GM12878 (cell line): ENCODE measurements at regions not wholly inside any gene's neighbourhood (a gene's known extent, or its start where the extent isn't known, plus 50 kb on each side); places are given as distances from the start of the nearest gene placed in this dataset.

Experiments used
- ATAC-seq: fragments of 200-7000 bp; cut with Tn5 transposase; 3 replicates; pipeline ENCODE4 v1.9.1; 2020; ENCODE audit warnings: mild to moderate bottlenecking, moderate library complexity
- BruUV-seq: library from RNA; stranded (reverse); fragments of 400-500 nt; replicated peaks from 2 replicates; lab custom pipeline; 2021; lab: Mats Ljungman, UMichigan
- CTCF ChIA-PET: fragments of 300-600 bp; sonication (Branson Sonifier 250); formaldehyde crosslinking; extraction: SDS; loops from one replicate; lab custom pipeline; 2021; ENCODE audit warnings: inconsistent platforms; lab: Yijun Ruan, JAX
- POLR2A ChIA-PET: fragments of 350-600 bp; formaldehyde crosslinking; extraction: SDS; loops from one replicate; lab custom pipeline; 2021; ENCODE audit warnings: inconsistent platforms; lab: Charles Lee
- RAD21 ChIA-PET: fragments of 300-600 bp; sonication (Branson Sonifier 250); formaldehyde crosslinking; loops from one replicate; lab custom pipeline; 2023; ENCODE audit warnings: antibody characterized with exemption; ENCODE audit not compliant: unreplicated experiment; lab: Charles Lee
- SMC1A ChIA-PET: fragments of 300-600 bp; sonication (Branson Sonifier 250); formaldehyde crosslinking; loops from one replicate; lab custom pipeline; 2023; ENCODE audit not compliant: unreplicated experiment, uncharacterized antibody; lab: Charles Lee
- DNase-seq: peaks from one replicate; pipeline ENCODE4 v3.0.0-alpha.2; 2011; ENCODE audit warnings: low read depth, low spot score
- FAIRE-seq: peaks from 3 replicates; lab custom pipeline; 2011; peaks lifted over from hg19 to GRCh38; lab: Jason Lieb, UNC
- H2AFZ ChIP-seq: 2 replicates; pipeline ENCODE4 v1.6.0; 2011; ENCODE audit warnings: low read depth, low read length, control low read depth; ENCODE audit not compliant: control insufficient read depth
- H3K27ac ChIP-seq: 2 replicates; pipeline ENCODE4 v1.5.1; 2011; ENCODE audit warnings: control low read depth; ENCODE audit not compliant: control insufficient read depth, insufficient read depth
- H3K27me3 ChIP-seq, 2 experiments: replicated peaks in 1 of 2; 2 replicates each; pipeline versions ENCODE4 v1.6.0 to v1.6.1; 2011; ENCODE audit warnings: low read length in 1 of 2; ENCODE audit not compliant: control insufficient read depth in 2 of 2, insufficient read depth in 2 of 2
- H3K36me3 ChIP-seq, 2 experiments: 2 replicates each; pipeline ENCODE4 v1.5.1; 2011; ENCODE audit warnings: low read length in 1 of 2; ENCODE audit not compliant: control insufficient read depth in 2 of 2, insufficient read depth in 2 of 2
- H3K4me1 ChIP-seq: 2 replicates; pipeline ENCODE4 v1.6.1; 2011; ENCODE audit warnings: mild to moderate bottlenecking, low read length, moderate library complexity, mixed read lengths; ENCODE audit not compliant: control insufficient read depth, insufficient read depth
- H3K4me2 ChIP-seq: 2 replicates; pipeline ENCODE4 v1.6.0; 2011; ENCODE audit warnings: control low read depth; ENCODE audit not compliant: control insufficient read depth, insufficient read depth
- H3K4me3 ChIP-seq: fragments of 200-600 bp; sonication (generic); 2 replicates; pipeline ENCODE4 v1.5.1; 2016
- H3K79me2 ChIP-seq: 2 replicates; pipeline ENCODE4 v1.6.0; 2011; ENCODE audit warnings: low read length; ENCODE audit not compliant: control insufficient read depth, insufficient read depth
- H3K9ac ChIP-seq: 2 replicates; pipeline ENCODE4 v1.8.0; 2011; ENCODE audit warnings: low read length, control low read depth, mixed read lengths; ENCODE audit not compliant: control insufficient read depth, insufficient read depth
- H3K9me3 ChIP-seq: replicated peaks from 3 replicates; pipeline ENCODE4 v1.5.1; 2011; ENCODE audit warnings: mild to moderate bottlenecking, low read length; ENCODE audit not compliant: control insufficient read depth, insufficient read depth
- H4K20me1 ChIP-seq: 2 replicates; pipeline ENCODE4 v1.6.0; 2011; ENCODE audit not compliant: control insufficient read depth, insufficient read depth
- CBFB ChIP-seq: IDR thresholded peaks from 2 replicates; pipeline ENCODE4 v1.6.1; 2016; ENCODE audit warnings: antibody characterized with exemption, low read depth
- CREB1 ChIP-seq: IDR thresholded peaks from 2 replicates; pipeline ENCODE4 v1.6.1; 2012; ENCODE audit warnings: low read depth, mild to moderate bottlenecking, inconsistent platforms
- FOS ChIP-seq: IDR thresholded peaks from 3 replicates; pipeline ENCODE4 v1.6.1; 2011; ENCODE audit warnings: borderline replicate concordance; ENCODE audit not compliant: insufficient read length; ENCODE audit errors: extremely low read depth
- HCFC1 ChIP-seq: fragments of 150-350 bp; IDR thresholded peaks from 2 replicates; pipeline ENCODE4 v1.6.1; 2014; ENCODE audit warnings: low read length
- HSF1 ChIP-seq: fragments of 150-350 bp; IDR thresholded peaks from 2 replicates; pipeline ENCODE4 v1.6.1; 2014; ENCODE audit warnings: mild to moderate bottlenecking, low read depth, low read length
- MXI1 ChIP-seq: fragments of 150-350 bp; IDR thresholded peaks from 2 replicates; pipeline ENCODE4 v1.6.1; 2011; ENCODE audit warnings: low read depth, mild to moderate bottlenecking, inconsistent platforms, low read length, improper control_type of control experiment
- NBN ChIP-seq: fragments of 450-650 bp; IDR thresholded peaks from 2 replicates; pipeline ENCODE4 v1.6.1; 2016
- NFYA ChIP-seq: IDR thresholded peaks from 2 replicates; pipeline ENCODE4 v1.6.1; 2011; ENCODE audit warnings: low read depth, mild to moderate bottlenecking, low read length, improper control_type of control experiment, borderline replicate concordance
- SMAD1 ChIP-seq: fragments of 450-650 bp; IDR thresholded peaks from 2 replicates; pipeline ENCODE4 v1.6.1; 2018; ENCODE audit warnings: mild to moderate bottlenecking, low read depth; ENCODE audit not compliant: partially characterized antibody
- SP1 ChIP-seq: IDR thresholded peaks from one replicate; pipeline ENCODE4 v1.6.1; 2011; ENCODE audit warnings: low read depth, low read length
- SRF ChIP-seq, 2 experiments: IDR thresholded peaks; 2 replicates each; pipeline ENCODE4 v1.6.1; 2011; ENCODE audit warnings: low read depth in 2 of 2, low read length in 2 of 2, mild to moderate bottlenecking in 1 of 2, moderate library complexity in 1 of 2
- ZNF384 ChIP-seq: IDR thresholded peaks from 2 replicates; pipeline ENCODE4 v1.6.1; 2012; ENCODE audit warnings: low read depth, mild to moderate bottlenecking, low read length, improper control_type of control experiment, borderline replicate concordance
- ZNF622 ChIP-seq: fragments of 450-650 bp; IDR thresholded peaks from 2 replicates; pipeline ENCODE4 v1.6.1; 2017; ENCODE audit warnings: mild to moderate bottlenecking, inconsistent platforms
- ZSCAN29 ChIP-seq: fragments of 450-650 bp; IDR thresholded peaks from 2 replicates; pipeline ENCODE4 v1.6.1; 2017; ENCODE audit warnings: mild to moderate bottlenecking, moderate library complexity
- WGBS: methylation state at CpG from one replicate; pipeline ENCODE4 v1.1.6; 2016; ENCODE audit warnings: low lambda C conversion rate; ENCODE audit not compliant: insufficient replicate concordance, insufficient coverage; ENCODE audit errors: missing lambda C conversion rate; 5-methylcytosine and 5-hydroxymethylcytosine counted together
- in situ Hi-C: fragments of 300-500 bp; cut with MboI; formaldehyde crosslinking; loops from 9 replicates; pipeline ENCODE4 v1.14.3; 2018; ENCODE audit warnings: mixed read lengths
- intact Hi-C: fragments of 100-400 bp; cut with micrococcal nuclease; formaldehyde crosslinking; loops from one replicate; pipeline ENCODE4 v1.14.2; 2022; ENCODE audit not compliant: unreplicated experiment
- TF ChIP-seq, protein P1 (sequence below): IDR thresholded peaks from 2 replicates; pipeline ENCODE4 v1.6.1; 2011; ENCODE audit warnings: borderline replicate concordance, low read depth, mild to moderate bottlenecking, moderate library complexity, mixed read lengths, low read length; ENCODE audit not compliant: insufficient read depth; ENCODE audit errors: extremely low read length

GRCh38 chr15:53324061-53324460, 435.4 kb downstream of the WDR72 start:
- no peak for DNase-seq
- RAD21 ChIA-PET = no interaction called here
- FAIRE-seq = no peak
- no peak overlapping the region for H3K4me3 ChIP-seq
- POLR2A ChIA-PET = no interaction called here
- WGBS = 36% methylated on average over 7 of the region's 7 CpGs
- H4K20me1 ChIP-seq = no peaks in the 10 kb centered on the region
- no peak overlapping the region for H3K27ac ChIP-seq
- H3K4me2 ChIP-seq = no peak overlapping the region
- ATAC-seq = no peak
- CTCF ChIA-PET = no interaction called here
- H3K4me1 ChIP-seq = no peaks in the 10 kb centered on the region
- no peak overlapping the region for H3K9ac ChIP-seq
- no peaks in the 10 kb centered on the region for H3K79me2 ChIP-seq
- H3K9me3 ChIP-seq = no peaks in the 10 kb centered on the region
- H2AFZ ChIP-seq = no peak overlapping the region
- no peaks in the 10 kb centered on the region for H3K36me3 ChIP-seq
- intact Hi-C loops = no loop called here
- H3K27me3 ChIP-seq = no peaks in the 10 kb centered on the region
- no TSS peak for BruUV-seq
- TF ChIP-seq NBN (no peak), ZNF622 (no peak), FOS (no peak), SP1 (no peak), ZNF384 (no peak), SRF (IDR thresholded peaks at IDR 0.05; ENCODE audit: low read depth in 2 of 2, low read length in 2 of 2) (no peak), ZSCAN29 (no peak), CBFB (no peak)
- TF ChIP-seq, all 136 proteins: peak for 0
- SMC1A ChIA-PET = no interaction called here
- in situ Hi-C loops = no loop called here

- in situ Hi-C loops = no loop called here
- Histone ChIP-seq H3K9ac (no peak overlapping the region), H3K27ac (no peak overlapping the region), H3K4me1 (no peaks in the 10 kb centered on the region), H3K4me3 (no peak overlapping the region), H2AFZ (no peak overlapping the region), H3K27me3 (no peaks in the 10 kb centered on the region), H3K36me3 (no peaks in the 10 kb centered on the region), H3K79me2 (no peaks in the 10 kb centered on the region), H3K4me2 (no peak overlapping the region), H4K20me1 (no peaks in the 10 kb centered on the region), H3K9me3 (no peaks in the 10 kb centered on the region)
- BruUV-seq = no TSS peak
- TF ChIP-seq NFYA = no peak
- TF ChIP-seq HCFC1 = no peak
- no peak for TF ChIP-seq CBFB
- no peak for TF ChIP-seq MXI1
- TF ChIP-seq CREB1 = no peak
- TF ChIP-seq, protein P1, sequence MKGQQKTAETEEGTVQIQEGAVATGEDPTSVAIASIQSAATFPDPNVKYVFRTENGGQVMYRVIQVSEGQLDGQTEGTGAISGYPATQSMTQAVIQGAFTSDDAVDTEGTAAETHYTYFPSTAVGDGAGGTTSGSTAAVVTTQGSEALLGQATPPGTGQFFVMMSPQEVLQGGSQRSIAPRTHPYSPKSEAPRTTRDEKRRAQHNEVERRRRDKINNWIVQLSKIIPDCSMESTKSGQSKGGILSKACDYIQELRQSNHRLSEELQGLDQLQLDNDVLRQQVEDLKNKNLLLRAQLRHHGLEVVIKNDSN = no peak
- no peak for TF ChIP-seq SMAD1
- no peak for TF ChIP-seq HSF1
- POLR2A ChIA-PET = no interaction called here
- FAIRE-seq = no peak
- SMC1A ChIA-PET = no interaction called here
- ATAC-seq = no peak
- CTCF ChIA-PET = no interaction called here
- no peak for DNase-seq
- RAD21 ChIA-PET = no interaction called here
- intact Hi-C loops = no loop called here
- WGBS = 28% methylated on average over 3 of the region's 3 CpGs
Measured at GRCh38 chr15:53323191-53323590, 436.3 kb downstream of the WDR72 start.
